SK-N-SH (cell line): ENCODE measurements at regions not wholly inside any gene's neighbourhood (a gene's known extent, or its start where the extent isn't known, plus 50 kb on each side); places are given as distances from the start of the nearest gene placed in this dataset.

Experiments used
- CTCF ChIA-PET: fragments of 300-600, 350-600 bp; formaldehyde crosslinking; extraction: SDS; loops from one replicate; lab custom pipeline; 2021; lab: Yijun Ruan, JAX
- POLR2A ChIA-PET: fragments of 350-600 bp; sonication (Branson Sonifier 250); formaldehyde crosslinking; extraction: SDS; loops from one replicate; lab custom pipeline; 2020; ENCODE audit warnings: antibody characterized with exemption, inconsistent platforms; lab: Yijun Ruan, JAX
- DNase-seq: peaks from one replicate; pipeline ENCODE4 v3.0.0; 2012
- H2AFZ ChIP-seq: fragments of 200-600 bp; sonication (generic); 2 replicates; pipeline ENCODE4 v1.8.1; 2016; ENCODE audit warnings: antibody characterized with exemption, mild to moderate bottlenecking, low read depth
- H3F3A ChIP-seq: fragments of 200-600 bp; sonication (generic); replicated peaks from 2 replicates; pipeline ENCODE3; 2016; ENCODE audit warnings: antibody characterized with exemption, mild to moderate bottlenecking; ENCODE audit not compliant: insufficient read depth
- H3K27ac ChIP-seq, 2 experiments: fragments of 200-500 bp in 1 of 2; fragments of 200-600 bp in 1 of 2; sonication (Bioruptor generic) in 1 of 2; sonication (generic), shearing (Covaris generic) in 1 of 2; 2 replicates each; pipeline versions ENCODE4 v1.5.1 to v1.6.1; 2014 to 2016; ENCODE audit warnings: low read depth in 2 of 2, inconsistent platforms in 1 of 2, low read length in 1 of 2, mild to moderate bottlenecking in 1 of 2, mixed read lengths in 1 of 2
- H3K27me3 ChIP-seq: fragments of 200-600 bp; sonication (generic), shearing (Covaris generic); 2 replicates; pipeline ENCODE4 v1.6.1; 2016; ENCODE audit warnings: mixed run types; ENCODE audit not compliant: insufficient read depth
- H3K36me3 ChIP-seq, 2 experiments: fragments of 200-500 bp in 1 of 2; fragments of 200-600 bp in 1 of 2; sonication (Bioruptor generic) in 1 of 2; sonication (generic) in 1 of 2; replicated peaks in 1 of 2; 2 replicates each; pipeline versions ENCODE3 to v1.5.1; 2014 to 2016; ENCODE audit warnings: low read length in 1 of 2, mild to moderate bottlenecking in 1 of 2; ENCODE audit not compliant: insufficient read depth in 2 of 2, control insufficient read depth in 1 of 2
- H3K4me1 ChIP-seq, 2 experiments: fragments of 200-500 bp in 1 of 2; fragments of 200-600 bp in 1 of 2; sonication (Bioruptor generic) in 1 of 2; sonication (generic), shearing (Covaris generic) in 1 of 2; 2 replicates each; pipeline versions ENCODE4 v1.5.1 to v1.6.1; 2014 to 2016; ENCODE audit warnings: low read depth in 1 of 2, low read length in 1 of 2, mixed run types in 1 of 2; ENCODE audit not compliant: insufficient read depth in 2 of 2, control insufficient read depth in 1 of 2
- H3K4me2 ChIP-seq: fragments of 200-600 bp; sonication (generic), shearing (Covaris generic); 2 replicates; pipeline ENCODE4 v1.6.1; 2017; ENCODE audit warnings: mixed run types
- H3K4me3 ChIP-seq, 2 experiments: fragments of 200-500 bp in 1 of 2; fragments of 200-600 bp in 1 of 2; sonication (Bioruptor generic) in 1 of 2; sonication (generic), shearing (Covaris generic) in 1 of 2; 2 replicates each; pipeline versions ENCODE4 v1.5.1 to v1.8.1; 2014 to 2016; ENCODE audit warnings: low read depth in 2 of 2, inconsistent platforms in 1 of 2, low read length in 1 of 2, mild to moderate bottlenecking in 1 of 2, mixed read lengths in 1 of 2, moderate library complexity in 1 of 2
- H3K79me2 ChIP-seq: fragments of 200-600 bp; sonication (generic); 2 replicates; pipeline ENCODE4 v1.8.1; 2017; ENCODE audit warnings: mild to moderate bottlenecking; ENCODE audit not compliant: insufficient read depth
- H3K9ac ChIP-seq: fragments of 200-600 bp; sonication (generic); 2 replicates; pipeline ENCODE4 v1.6.1; 2017; ENCODE audit warnings: mixed run types
- H3K9me2 ChIP-seq: fragments of 200-600 bp; sonication (generic); 2 replicates; pipeline ENCODE4 v1.6.1; 2017; ENCODE audit warnings: mixed run types
- H3K9me3 ChIP-seq: fragments of 200-600 bp; sonication (generic); 2 replicates; pipeline ENCODE4 v1.6.1; 2017; ENCODE audit warnings: mixed run types, mild to moderate bottlenecking, moderate library complexity
- H4K20me1 ChIP-seq: fragments of 200-600 bp; sonication (generic); 2 replicates; pipeline ENCODE4 v1.6.1; 2017; ENCODE audit warnings: mild to moderate bottlenecking, mixed run types; ENCODE audit not compliant: insufficient read depth
- ELF1 ChIP-seq: IDR thresholded peaks from 2 replicates; pipeline ENCODE4 v1.4.0; 2012
- EP300 ChIP-seq, 2 experiments: IDR thresholded peaks; 2 replicates each; pipeline versions ENCODE4 v1.4.0 to v1.6.1; 2012; ENCODE audit warnings: borderline replicate concordance in 1 of 2, low read depth in 1 of 2, low read length in 1 of 2
- FOSL2 ChIP-seq: IDR thresholded peaks from 2 replicates; pipeline ENCODE4 v1.4.0; 2012; ENCODE audit warnings: low read depth, mild to moderate bottlenecking, moderate library complexity, borderline replicate concordance
- FOXJ3 ChIP-seq: sonication (generic); formaldehyde crosslinking; IDR thresholded peaks from 2 replicates; pipeline ENCODE4 v1.5.1; 2020; ENCODE audit warnings: mild to moderate bottlenecking, missing genetic modification reagents
- FOXM1 ChIP-seq: IDR thresholded peaks from 2 replicates; pipeline ENCODE4 v1.4.0; 2012; ENCODE audit warnings: low read depth, mild to moderate bottlenecking
- GABPA ChIP-seq: IDR thresholded peaks from 2 replicates; pipeline ENCODE4 v1.4.0; 2012; ENCODE audit warnings: low read depth, mild to moderate bottlenecking
- GATA2 ChIP-seq: sonication (generic); formaldehyde crosslinking; IDR thresholded peaks from 2 replicates; pipeline ENCODE4 v1.5.0; 2020; ENCODE audit warnings: mild to moderate bottlenecking, missing genetic modification reagents
- JUND ChIP-seq: IDR thresholded peaks from 2 replicates; pipeline ENCODE4 v1.4.0; 2012
- MEF2A ChIP-seq: IDR thresholded peaks from 2 replicates; pipeline ENCODE4 v1.4.0; 2012; ENCODE audit warnings: low read depth, borderline replicate concordance
- MXI1 ChIP-seq: IDR thresholded peaks from 2 replicates; pipeline ENCODE4 v1.6.1; 2012; ENCODE audit warnings: mild to moderate bottlenecking, low read depth, low read length, improper control_type of control experiment
- NRF1 ChIP-seq: IDR thresholded peaks from 2 replicates; pipeline ENCODE4 v1.6.1; 2012; ENCODE audit warnings: low read depth, mild to moderate bottlenecking, low read length
- POLR2AphosphoS5 ChIP-seq: IDR thresholded peaks from 2 replicates; pipeline ENCODE4 v1.6.1; 2012; ENCODE audit warnings: low read depth, low read length
- RCOR1 ChIP-seq: fragments of 150-350 bp; IDR thresholded peaks from 2 replicates; pipeline ENCODE4 v1.6.1; 2017; ENCODE audit warnings: antibody characterized with exemption, low read length
- RFX5 ChIP-seq: IDR thresholded peaks from 2 replicates; pipeline ENCODE4 v1.6.1; 2012; ENCODE audit warnings: mild to moderate bottlenecking, improper control_type of control experiment, low read length
- SIN3A ChIP-seq: IDR thresholded peaks from 2 replicates; pipeline ENCODE4 v1.6.1; 2012; ENCODE audit warnings: low read depth, mild to moderate bottlenecking, low read length, moderate library complexity, borderline replicate concordance
- TEAD4 ChIP-seq: IDR thresholded peaks from 2 replicates; pipeline ENCODE4 v1.4.0; 2012; ENCODE audit warnings: mild to moderate bottlenecking, borderline replicate concordance; ENCODE audit not compliant: insufficient read depth
- YY1 ChIP-seq: IDR thresholded peaks from 2 replicates; pipeline ENCODE4 v1.4.0; 2012; ENCODE audit warnings: low read depth, mild to moderate bottlenecking
- WGBS: methylation state at CpG from one replicate; pipeline ENCODE4 v1.1.6; 2017; ENCODE audit warnings: low lambda C conversion rate; 5-methylcytosine and 5-hydroxymethylcytosine counted together
- TF ChIP-seq, protein P1 (sequence below): IDR thresholded peaks from 2 replicates; pipeline ENCODE4 v1.4.0; 2012; ENCODE audit warnings: low read depth
- TF ChIP-seq, protein P2 (sequence below): fragments of 150-350 bp; IDR thresholded peaks from 2 replicates; pipeline ENCODE4 v1.6.1; 2017; ENCODE audit warnings: antibody characterized with exemption, low read length, low read depth, borderline replicate concordance
- TF ChIP-seq, protein P3 (sequence below): fragments of 200-600 bp; sonication (generic); IDR thresholded peaks from 2 replicates; pipeline ENCODE4 v1.6.1; 2017; ENCODE audit warnings: antibody characterized with exemption, mild to moderate bottlenecking, moderate library complexity

DNA sequence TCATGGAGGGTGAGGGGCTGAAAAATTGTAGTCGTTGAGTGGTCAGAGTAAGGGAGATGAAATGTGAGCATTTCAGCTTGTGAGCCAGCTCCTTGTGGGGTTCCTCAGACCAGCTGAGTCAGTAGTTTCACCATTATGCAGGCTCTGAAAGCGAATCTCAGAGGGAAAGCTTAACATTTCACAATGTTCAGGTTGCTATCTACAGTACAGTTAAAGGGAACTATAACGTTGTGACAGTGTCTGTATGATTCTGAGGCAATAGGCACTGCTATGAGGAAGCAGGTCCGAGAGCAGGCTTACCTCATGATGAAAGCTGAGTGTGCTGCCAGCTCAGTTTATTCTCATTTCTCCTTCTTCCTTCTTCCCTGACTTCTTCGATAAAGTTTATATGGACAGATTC is 469.6 kb downstream of the EDEM1 start:
- Histone ChIP-seq H3K36me3 (no peaks in the 10 kb centered on the region), H3K27me3 (no peaks in the 10 kb centered on the region), H3F3A (no peaks in the 10 kb centered on the region), H3K4me2 (no peak overlapping the region), H3K9me3 (no peaks in the 10 kb centered on the region), H3K79me2 (no peaks in the 10 kb centered on the region), H3K9ac (no peak overlapping the region), H3K27ac (no peak overlapping the region), H3K4me1 (no peaks in the 10 kb centered on the region), H2AFZ (no peak overlapping the region), H4K20me1 (no peaks in the 10 kb centered on the region), H3K4me3 (no peak overlapping the region), H3K9me2 (no peaks in the 10 kb centered on the region)
- ChIA-PET CTCF (no interaction called here), POLR2A (no interaction called here)
- no peak for TF ChIP-seq MXI1
- TF ChIP-seq, protein P1, sequence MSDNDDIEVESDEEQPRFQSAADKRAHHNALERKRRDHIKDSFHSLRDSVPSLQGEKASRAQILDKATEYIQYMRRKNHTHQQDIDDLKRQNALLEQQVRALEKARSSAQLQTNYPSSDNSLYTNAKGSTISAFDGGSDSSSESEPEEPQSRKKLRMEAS: no peak
- TF ChIP-seq RFX5: no peak
- TF ChIP-seq FOXJ3 (CRISPR knock-in tag): no peak
- WGBS: 1% methylated on average over 5 of the region's 5 CpGs
- DNase-seq: no peak

DNA sequence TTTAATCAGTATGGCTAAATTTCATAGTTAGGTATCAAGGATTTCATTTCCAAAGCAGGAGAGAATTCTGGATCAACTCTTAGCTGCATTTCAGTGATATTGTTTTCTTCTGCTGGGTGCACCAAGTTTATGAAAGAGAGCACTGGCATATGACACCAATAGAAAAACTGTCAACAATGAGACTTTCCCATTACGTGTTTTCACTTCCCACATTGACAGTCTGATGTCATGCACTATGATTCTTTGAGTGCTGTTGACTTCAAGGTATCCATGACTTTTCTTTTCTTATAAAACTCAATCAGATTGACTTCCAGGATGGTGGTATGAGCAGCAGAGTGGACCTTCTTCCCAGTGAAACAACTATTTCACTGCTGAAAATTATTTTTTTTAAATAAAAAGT is 476.1 kb downstream of the EDEM1 start:
- H3K9me2 ChIP-seq: no peaks in the 10 kb centered on the region
- no peak overlapping the region for H3K4me3 ChIP-seq
- no peak for DNase-seq
- H2AFZ ChIP-seq: no peak overlapping the region
- no peaks in the 10 kb centered on the region for H3F3A ChIP-seq
- H3K27ac ChIP-seq: no peak overlapping the region
- H3K4me1 ChIP-seq: no peaks in the 10 kb centered on the region
- TF ChIP-seq, protein P2, sequence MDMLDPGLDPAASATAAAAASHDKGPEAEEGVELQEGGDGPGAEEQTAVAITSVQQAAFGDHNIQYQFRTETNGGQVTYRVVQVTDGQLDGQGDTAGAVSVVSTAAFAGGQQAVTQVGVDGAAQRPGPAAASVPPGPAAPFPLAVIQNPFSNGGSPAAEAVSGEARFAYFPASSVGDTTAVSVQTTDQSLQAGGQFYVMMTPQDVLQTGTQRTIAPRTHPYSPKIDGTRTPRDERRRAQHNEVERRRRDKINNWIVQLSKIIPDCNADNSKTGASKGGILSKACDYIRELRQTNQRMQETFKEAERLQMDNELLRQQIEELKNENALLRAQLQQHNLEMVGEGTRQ: no peak
- TF ChIP-seq ELF1: no peak
- TF ChIP-seq, protein P1: no peak
- TF ChIP-seq FOXM1: no peak
- TF ChIP-seq SIN3A: no peak
- TF ChIP-seq EP300 (IDR thresholded peaks at IDR 0.05; ENCODE audit: borderline replicate concordance in 1 of 2, low read depth in 1 of 2, low read length in 1 of 2): no peak
- TF ChIP-seq TEAD4: no peak
- TF ChIP-seq NRF1: no peak
- TF ChIP-seq, protein P3, sequence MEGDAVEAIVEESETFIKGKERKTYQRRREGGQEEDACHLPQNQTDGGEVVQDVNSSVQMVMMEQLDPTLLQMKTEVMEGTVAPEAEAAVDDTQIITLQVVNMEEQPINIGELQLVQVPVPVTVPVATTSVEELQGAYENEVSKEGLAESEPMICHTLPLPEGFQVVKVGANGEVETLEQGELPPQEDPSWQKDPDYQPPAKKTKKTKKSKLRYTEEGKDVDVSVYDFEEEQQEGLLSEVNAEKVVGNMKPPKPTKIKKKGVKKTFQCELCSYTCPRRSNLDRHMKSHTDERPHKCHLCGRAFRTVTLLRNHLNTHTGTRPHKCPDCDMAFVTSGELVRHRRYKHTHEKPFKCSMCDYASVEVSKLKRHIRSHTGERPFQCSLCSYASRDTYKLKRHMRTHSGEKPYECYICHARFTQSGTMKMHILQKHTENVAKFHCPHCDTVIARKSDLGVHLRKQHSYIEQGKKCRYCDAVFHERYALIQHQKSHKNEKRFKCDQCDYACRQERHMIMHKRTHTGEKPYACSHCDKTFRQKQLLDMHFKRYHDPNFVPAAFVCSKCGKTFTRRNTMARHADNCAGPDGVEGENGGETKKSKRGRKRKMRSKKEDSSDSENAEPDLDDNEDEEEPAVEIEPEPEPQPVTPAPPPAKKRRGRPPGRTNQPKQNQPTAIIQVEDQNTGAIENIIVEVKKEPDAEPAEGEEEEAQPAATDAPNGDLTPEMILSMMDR: no peak
- TF ChIP-seq JUND: no peak
- no peak for TF ChIP-seq MEF2A
- no peak for TF ChIP-seq YY1
- TF ChIP-seq FOSL2: no peak
- no peak for TF ChIP-seq RCOR1
- TF ChIP-seq MXI1: no peak
- TF ChIP-seq GABPA: no peak
- no peak for TF ChIP-seq GATA2 (CRISPR knock-in tag)
- no peak for TF ChIP-seq POLR2AphosphoS5
- 6% methylated on average over 1 of the region's 1 CpG for WGBS
- no peaks in the 10 kb centered on the region; the same call in 1 of the 2 replicates for H3K9me3 ChIP-seq
- ChIA-PET POLR2A (no interaction called here), CTCF (interaction anchor here (1.3 kb wide), 1 partner anchor 9 kb away, joined by 4 read pairs; no protein-coding TSS in a partner anchor)
- H3K27me3 ChIP-seq: no peaks in the 10 kb centered on the region
- H3K4me2 ChIP-seq: no peak overlapping the region
- H3K9ac ChIP-seq: no peak overlapping the region
- H4K20me1 ChIP-seq: no peaks in the 10 kb centered on the region
- H3K36me3 ChIP-seq: no peaks in the 10 kb centered on the region
- no peaks in the 10 kb centered on the region for H3K79me2 ChIP-seq
